ENCODE measurements at regions not wholly inside any gene's neighbourhood (a gene's known extent, or its start where the extent isn't known, plus 50 kb on each side); places are given as distances from the start of the nearest gene placed in this dataset.
"Not testable (repeated sequence)": the region's sequence is repeated elsewhere in the genome, so short reads cannot be mapped to it uniquely, and the experiment has no call there.

GRCh38 chr11:92607969-92608722, 361.3 kb upstream of the MTNR1B start:
- no peaks in the 10 kb centered on the region for H3K9me3 Mint-ChIP-seq
- no peak overlapping the region for H3K4me3 Mint-ChIP-seq
- no peak overlapping the region for H3K27ac Mint-ChIP-seq
- H3K36me3 Mint-ChIP-seq (ENCODE audit: low read depth) = no peaks in the 10 kb centered on the region
- H3K4me1 Mint-ChIP-seq (ENCODE audit: low read depth) = no peaks in the 10 kb centered on the region
- H3K27me3 Mint-ChIP-seq (ENCODE audit: low read depth) = no peaks in the 10 kb centered on the region

DNA sequence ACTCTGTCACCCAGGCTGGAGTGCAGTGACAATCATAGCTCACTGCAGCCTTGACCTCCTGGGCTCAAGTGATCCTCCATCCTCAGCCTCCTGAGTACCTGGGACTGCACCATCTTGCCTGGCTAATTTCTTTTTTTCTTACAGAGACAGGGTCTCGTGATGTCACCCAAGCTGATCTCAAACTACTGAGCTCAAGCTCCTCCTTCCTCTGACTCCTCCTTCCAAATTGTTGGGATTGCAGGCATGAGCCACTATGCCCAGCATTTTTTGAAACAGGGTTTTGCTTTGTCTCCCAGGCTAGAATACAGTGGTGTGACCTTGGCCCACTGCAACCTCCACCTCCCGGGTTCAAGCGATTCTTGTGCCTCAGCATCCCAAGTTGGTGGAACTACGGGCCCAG, 358.3 kb upstream of the MTNR1B start:
- Mint-ChIP-seq H3K4me3 (no peak overlapping the region), H3K4me1 (ENCODE audit: low read depth) (no peaks in the 10 kb centered on the region), H3K27me3 (ENCODE audit: low read depth) (no peaks in the 10 kb centered on the region), H3K9me3 (no peaks in the 10 kb centered on the region), H3K27ac (no peak overlapping the region), H3K36me3 (ENCODE audit: low read depth) (no peaks in the 10 kb centered on the region)

DNA sequence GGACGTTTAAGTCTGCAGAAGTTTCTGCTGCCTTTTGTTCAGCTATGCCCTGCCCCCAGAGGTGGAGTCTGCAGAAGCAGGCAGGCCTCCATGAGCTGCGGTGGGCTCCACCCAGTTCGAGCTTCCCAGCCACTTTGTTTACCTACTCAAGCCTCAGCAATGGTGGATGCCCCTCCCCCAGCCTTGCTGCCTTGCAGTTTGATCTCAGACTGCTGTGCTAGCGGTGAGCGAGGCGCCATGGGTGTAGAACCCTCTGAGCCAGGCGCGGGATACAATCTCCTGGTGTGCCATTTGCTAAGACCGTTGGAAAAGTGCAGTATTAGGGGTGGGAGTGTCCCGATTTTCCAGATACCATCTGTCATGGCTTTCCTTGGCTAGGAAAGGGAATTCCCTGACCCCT, 351.4 kb upstream of the MTNR1B start:
- H3K27me3 Mint-ChIP-seq (ENCODE audit: low read depth); H3K4me1 Mint-ChIP-seq (ENCODE audit: low read depth); H3K36me3 Mint-ChIP-seq (ENCODE audit: low read depth); H3K27ac Mint-ChIP-seq; H3K9me3 Mint-ChIP-seq; H3K4me3 Mint-ChIP-seq: not testable (repeated sequence)

- no peaks in the 10 kb centered on the region for H3K4me1 Mint-ChIP-seq (ENCODE audit: low read depth)
- H3K27me3 Mint-ChIP-seq (ENCODE audit: low read depth) = no peaks in the 10 kb centered on the region
- H3K36me3 Mint-ChIP-seq (ENCODE audit: low read depth) = no peaks in the 10 kb centered on the region
These were observed 346.4 kb upstream of the MTNR1B start for GRCh38 chr11:92623055-92623454.

DNA sequence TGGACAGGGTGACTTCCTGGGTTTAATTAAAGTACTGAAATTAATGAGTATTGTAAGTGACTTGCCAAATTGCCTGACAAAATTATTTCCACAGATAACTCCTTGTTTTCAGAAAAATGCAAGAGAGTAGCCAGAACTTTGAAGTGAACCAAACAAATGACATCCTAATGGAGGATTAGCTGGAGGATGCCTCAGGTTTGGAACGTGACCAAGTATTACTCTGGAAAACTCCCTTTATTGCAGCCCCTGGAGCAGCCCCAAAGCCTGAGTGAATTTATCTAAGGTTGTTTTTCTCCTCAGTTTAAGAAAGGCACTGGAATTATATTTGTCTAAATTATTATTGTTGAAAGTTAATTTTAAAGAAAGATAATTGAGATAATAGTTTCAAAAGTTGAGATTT, 343.6 kb upstream of the MTNR1B start:
- Mint-ChIP-seq H3K4me3 (no peak overlapping the region), H3K27me3 (ENCODE audit: low read depth) (no peaks in the 10 kb centered on the region), H3K27ac (no peak overlapping the region), H3K36me3 (ENCODE audit: low read depth) (no peaks in the 10 kb centered on the region), H3K4me1 (ENCODE audit: low read depth) (no peaks in the 10 kb centered on the region), H3K9me3 (no peaks in the 10 kb centered on the region)

More at GRCh38 chr11:92623055-92623454, 346.4 kb upstream of the MTNR1B start:
- Mint-ChIP-seq H3K4me3 (no peak overlapping the region), H3K9me3 (peaks cover 3% of the 10 kb centered on the region), H3K27ac (no peak overlapping the region)

- no peak overlapping the region for H3K4me3 Mint-ChIP-seq
- H3K27me3 Mint-ChIP-seq (ENCODE audit: low read depth) = no peaks in the 10 kb centered on the region
- no peak overlapping the region for H3K27ac Mint-ChIP-seq
- no peaks in the 10 kb centered on the region for H3K4me1 Mint-ChIP-seq (ENCODE audit: low read depth)
- H3K9me3 Mint-ChIP-seq = no peaks in the 10 kb centered on the region
- no peaks in the 10 kb centered on the region for H3K36me3 Mint-ChIP-seq (ENCODE audit: low read depth)
These were observed 342.8 kb upstream of the MTNR1B start for GRCh38 chr11:92626624-92627023.

DNA sequence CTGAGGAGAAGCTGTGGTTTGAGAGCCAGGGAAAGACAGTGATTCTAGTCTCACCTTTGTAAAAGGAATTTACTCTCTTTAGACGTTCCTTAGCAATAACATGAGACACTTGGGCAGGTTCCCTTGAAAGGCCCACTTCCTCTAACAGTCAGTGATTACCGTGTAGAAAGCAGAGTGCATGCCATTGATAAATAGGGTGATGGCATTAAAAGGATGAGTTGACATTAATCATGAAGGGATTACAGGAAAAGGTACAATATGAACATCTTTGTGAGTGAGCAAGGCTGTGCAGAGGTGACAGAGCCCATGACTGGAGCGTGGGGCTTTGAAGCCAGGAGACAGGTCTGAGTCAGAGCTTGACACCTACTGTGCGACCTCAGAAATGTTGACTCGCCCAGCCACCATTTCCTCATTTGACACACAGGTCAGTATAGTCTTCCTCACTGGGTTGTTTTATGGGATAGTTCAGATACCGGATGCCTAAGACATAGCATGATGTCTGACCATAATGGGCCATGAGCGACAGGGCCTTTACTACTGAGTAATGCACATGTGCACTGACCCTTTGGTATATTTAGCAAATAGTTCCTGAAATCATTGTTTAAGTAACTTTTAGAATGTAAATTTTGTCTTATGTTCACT, 341.7 kb upstream of the MTNR1B start:
- H3K36me3 Mint-ChIP-seq (ENCODE audit: low read depth) = no peaks in the 10 kb centered on the region
- H3K9me3 Mint-ChIP-seq = no peaks in the 10 kb centered on the region
- no peaks in the 10 kb centered on the region for H3K27me3 Mint-ChIP-seq (ENCODE audit: low read depth)
- no peak overlapping the region for H3K4me3 Mint-ChIP-seq
- H3K4me1 Mint-ChIP-seq (ENCODE audit: low read depth) = no peaks in the 10 kb centered on the region
- no peak overlapping the region for H3K27ac Mint-ChIP-seq

GRCh38 chr11:92628401-92629292, 340.8 kb upstream of the MTNR1B start:
- Mint-ChIP-seq H3K4me1 (ENCODE audit: low read depth) (no peaks in the 10 kb centered on the region), H3K27ac (no peak overlapping the region), H3K4me3 (no peak overlapping the region), H3K9me3 (no peaks in the 10 kb centered on the region), H3K27me3 (ENCODE audit: low read depth) (no peaks in the 10 kb centered on the region), H3K36me3 (ENCODE audit: low read depth) (no peaks in the 10 kb centered on the region)

GRCh38 chr11:92632495-92632894, 337.0 kb upstream of the MTNR1B start:
- H3K27me3 Mint-ChIP-seq (ENCODE audit: low read depth) = no peaks in the 10 kb centered on the region
- no peaks in the 10 kb centered on the region for H3K4me1 Mint-ChIP-seq (ENCODE audit: low read depth)
- H3K36me3 Mint-ChIP-seq (ENCODE audit: low read depth) = no peaks in the 10 kb centered on the region
- H3K27ac Mint-ChIP-seq = no peak overlapping the region
- H3K9me3 Mint-ChIP-seq = no peaks in the 10 kb centered on the region
- H3K4me3 Mint-ChIP-seq = no peak overlapping the region

- no peak overlapping the region for H3K27ac Mint-ChIP-seq
- H3K27me3 Mint-ChIP-seq (ENCODE audit: low read depth) = no peaks in the 10 kb centered on the region
These were observed 335.6 kb upstream of the MTNR1B start for GRCh38 chr11:92633820-92634219.

GRCh38 chr11:92636543-92637188, 332.8 kb upstream of the MTNR1B start:
- Mint-ChIP-seq H3K36me3 (ENCODE audit: low read depth) (no peaks in the 10 kb centered on the region), H3K4me1 (ENCODE audit: low read depth) (no peaks in the 10 kb centered on the region), H3K27me3 (ENCODE audit: low read depth) (no peaks in the 10 kb centered on the region), H3K27ac (no peak overlapping the region), H3K9me3 (no peaks in the 10 kb centered on the region), H3K4me3 (no peak overlapping the region)

More at GRCh38 chr11:92633820-92634219, 335.6 kb upstream of the MTNR1B start:
- no peaks in the 10 kb centered on the region for H3K36me3 Mint-ChIP-seq (ENCODE audit: low read depth)
- H3K9me3 Mint-ChIP-seq = no peaks in the 10 kb centered on the region
- H3K4me1 Mint-ChIP-seq (ENCODE audit: low read depth) = no peaks in the 10 kb centered on the region
- H3K4me3 Mint-ChIP-seq = no peak overlapping the region

GRCh38 chr11:92638678-92639077, 330.8 kb upstream of the MTNR1B start:
- Mint-ChIP-seq H3K27ac (no peak overlapping the region), H3K9me3 (no peaks in the 10 kb centered on the region), H3K36me3 (ENCODE audit: low read depth) (no peaks in the 10 kb centered on the region), H3K27me3 (ENCODE audit: low read depth) (no peaks in the 10 kb centered on the region), H3K4me3 (no peak overlapping the region), H3K4me1 (ENCODE audit: low read depth) (no peaks in the 10 kb centered on the region)

- Mint-ChIP-seq H3K36me3 (ENCODE audit: low read depth) (no peaks in the 10 kb centered on the region), H3K9me3 (no peaks in the 10 kb centered on the region)
These were observed 327.1 kb upstream of the MTNR1B start for GRCh38 chr11:92642177-92642931.

DNA sequence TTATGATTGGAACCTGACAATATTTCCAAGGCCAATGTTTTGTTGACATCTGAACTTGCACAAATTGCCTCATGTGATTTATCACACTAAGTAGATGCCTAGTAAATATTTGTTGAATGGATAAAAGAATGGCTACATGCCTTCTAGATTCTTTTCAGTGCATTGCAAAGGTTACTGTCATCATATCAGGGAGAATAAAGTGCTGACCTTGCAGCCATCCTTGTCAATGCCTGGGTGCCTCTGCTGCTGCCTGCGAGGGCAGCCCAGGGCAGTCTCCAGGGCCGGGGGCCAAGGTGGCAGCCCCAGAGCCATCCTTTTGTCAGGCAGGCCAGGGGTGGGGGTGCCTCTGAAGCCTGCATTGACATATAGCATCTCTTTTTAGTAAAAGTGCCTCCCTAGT, 325.6 kb upstream of the MTNR1B start:
- Mint-ChIP-seq H3K9me3 (no peaks in the 10 kb centered on the region), H3K27me3 (ENCODE audit: low read depth) (no peaks in the 10 kb centered on the region), H3K27ac (no peak overlapping the region), H3K36me3 (ENCODE audit: low read depth) (no peaks in the 10 kb centered on the region), H3K4me3 (no peak overlapping the region), H3K4me1 (ENCODE audit: low read depth) (no peaks in the 10 kb centered on the region)

More at GRCh38 chr11:92642177-92642931, 327.1 kb upstream of the MTNR1B start:
- Mint-ChIP-seq H3K4me1 (ENCODE audit: low read depth) (no peaks in the 10 kb centered on the region), H3K27ac (no peak overlapping the region), H3K4me3 (no peak overlapping the region), H3K27me3 (ENCODE audit: low read depth) (no peaks in the 10 kb centered on the region)
